ENCODE measurements at regions not wholly inside any gene's neighbourhood (a gene's known extent, or its start where the extent isn't known, plus 50 kb on each side); places are given as distances from the start of the nearest gene placed in this dataset.

DNA sequence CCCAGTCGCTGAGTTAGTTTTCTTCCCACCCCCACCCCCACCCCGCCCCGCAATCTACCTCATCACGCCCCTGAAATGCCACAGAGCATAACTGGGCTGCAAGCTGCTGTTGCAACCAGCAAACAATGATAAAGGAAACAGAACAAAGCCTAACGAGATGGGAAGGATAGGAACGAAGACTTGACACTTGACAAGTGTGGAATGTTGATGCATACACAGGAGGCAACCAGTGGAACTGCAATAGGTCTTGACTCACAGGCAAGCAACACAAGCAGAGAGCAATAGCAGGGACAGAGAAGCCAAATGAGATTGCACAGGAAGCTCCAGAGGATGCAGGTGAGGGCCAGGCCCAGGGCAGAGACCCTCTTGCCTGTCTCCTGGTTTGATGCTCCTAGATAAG lies 225.9 kb downstream of the IGSF11 start:
- TF ChIP-seq CTCF (IDR thresholded peaks at IDR 0.05): no peak
- TF ChIP-seq EP300 (IDR thresholded peaks at IDR 0.05; ENCODE audit: low read depth): no peak

All from transverse colon (tissue), 3 donors.